ENCODE measurements at regions not wholly inside any gene's neighbourhood (a gene's known extent, or its start where the extent isn't known, plus 50 kb on each side); places are given as distances from the start of the nearest gene placed in this dataset.

- dilution Hi-C loops (cut with MboI; ENCODE audit: extremely low pct_ligation_motif_present, low sequenced_read_pairs) (no loop called here), intact Hi-C loops (cut with micrococcal nuclease) (no loop called here)
- no peaks in the 10 kb centered on the region for H3K36me3 ChIP-seq (ENCODE audit: control insufficient read depth in 2 of 2, extremely low read depth in 1 of 2, insufficient read depth in 2 of 2, low read length in 2 of 2)
- H3K27me3 ChIP-seq (ENCODE audit: control insufficient read depth in 2 of 2, insufficient read depth in 2 of 2, low read length in 2 of 2): no peaks in the 10 kb centered on the region
- TF ChIP-seq MYC (IDR thresholded peaks at IDR 0.05; ENCODE audit: low read depth, low read length) (no peak), CTCF (IDR thresholded peaks at IDR 0.05; ENCODE audit: extremely low read depth in 1 of 2, insufficient read depth in 1 of 2, low read depth in 1 of 2, low read length in 2 of 2) (no peak), FOS (IDR thresholded peaks at IDR 0.05; ENCODE audit: borderline replicate concordance, insufficient read depth, low read length) (no peak), EZH2 (IDR thresholded peaks at IDR 0.05; ENCODE audit: borderline replicate concordance, low read depth, low read length, severe bottlenecking) (no peak)
- BruUV-seq (replicated peaks): no TSS peak
- no peak overlapping the region for H3K9ac ChIP-seq (replicated peaks; ENCODE audit: extremely low read depth, insufficient read depth, low read length)
- no peak overlapping the region for H2AFZ ChIP-seq (ENCODE audit: low read depth, low read length)
- no peaks in the 10 kb centered on the region for H3K4me1 ChIP-seq (ENCODE audit: control insufficient read depth, extremely low read depth, insufficient read depth, low read length)
- H4K20me1 ChIP-seq (replicated peaks; ENCODE audit: control insufficient read depth, extremely low read depth, insufficient read depth, low read length): no peaks in the 10 kb centered on the region
- DNase-seq (ENCODE audit: low read depth, low spot score) (no peak), FAIRE-seq (no peak)
- H3K9me3 ChIP-seq (replicated peaks; ENCODE audit: control insufficient read depth, insufficient read depth, low read length): no peaks in the 10 kb centered on the region
- CTCF ChIA-PET: interaction anchor here (0.9 kb wide), 1 partner anchor 11 kb away, joined by 3 read pairs; no protein-coding TSS in a partner anchor
- no peaks in the 10 kb centered on the region for H3K79me2 ChIP-seq (ENCODE audit: control insufficient read depth, insufficient read depth, low read length)
- no peak overlapping the region for H3K4me3 ChIP-seq (replicated peaks in 1 of 3; ENCODE audit: insufficient read depth in 1 of 3, low read depth in 1 of 3, low read length in 3 of 3)
- H3K27ac ChIP-seq (ENCODE audit: insufficient read depth, low read depth, low read length): no peak overlapping the region
- no peaks in the 10 kb centered on the region for H3K9me1 ChIP-seq (replicated peaks; ENCODE audit: control insufficient read depth, extremely low read depth, insufficient read depth, low read length)
- no peak overlapping the region for H3K4me2 ChIP-seq (ENCODE audit: insufficient read depth, low read length)
- POLR2A ChIA-PET: no interaction called here
These were observed 486.0 kb downstream of the BCAT1 start for GRCh38 chr12:24462946-24463345.

- no peak for FAIRE-seq
- POLR2A ChIA-PET: no interaction called here
- intact Hi-C loops (cut with micrococcal nuclease): no loop called here
These were observed 488.4 kb downstream of the BCAT1 start for GRCh38 chr12:24460506-24460905.

More at GRCh38 chr12:24460506-24460905, 488.4 kb downstream of the BCAT1 start:
- no peaks in the 10 kb centered on the region for H3K9me3 ChIP-seq (replicated peaks; ENCODE audit: control insufficient read depth, insufficient read depth, low read length)
- TF ChIP-seq POLR2A (IDR thresholded peaks at IDR 0.05; ENCODE audit: low read depth, low read length) (no peak), GATA2 (IDR thresholded peaks at IDR 0.05; ENCODE audit: insufficient read depth, insufficient read length, low read depth, low read length) (no peak), MAX (IDR thresholded peaks at IDR 0.05; ENCODE audit: insufficient read depth, insufficient read length) (no peak), JUN (IDR thresholded peaks at IDR 0.05; ENCODE audit: borderline replicate concordance, insufficient read depth, insufficient read length, low read depth) (no peak)
- H3K4me3 ChIP-seq (replicated peaks in 1 of 3; ENCODE audit: insufficient read depth in 1 of 3, low read depth in 1 of 3, low read length in 3 of 3): no peak overlapping the region
- no peak overlapping the region for H3K4me2 ChIP-seq (ENCODE audit: insufficient read depth, low read length)
- H3K4me1 ChIP-seq (ENCODE audit: control insufficient read depth, extremely low read depth, insufficient read depth, low read length): no peaks in the 10 kb centered on the region
- H3K27me3 ChIP-seq (ENCODE audit: control insufficient read depth in 2 of 2, insufficient read depth in 2 of 2, low read length in 2 of 2): peaks cover 0 to 2% of the 10 kb centered on the region in 2 experiments
- no peaks in the 10 kb centered on the region for H3K9me1 ChIP-seq (replicated peaks; ENCODE audit: control insufficient read depth, extremely low read depth, insufficient read depth, low read length)
- dilution Hi-C loops (cut with MboI; ENCODE audit: extremely low pct_ligation_motif_present, low sequenced_read_pairs): no loop called here
- no peak overlapping the region for H3K27ac ChIP-seq (ENCODE audit: insufficient read depth, low read depth, low read length)
- no peak for DNase-seq (ENCODE audit: low read depth, low spot score)
- H3K79me2 ChIP-seq (ENCODE audit: control insufficient read depth, insufficient read depth, low read length): no peaks in the 10 kb centered on the region
- no TSS peak for BruUV-seq (replicated peaks)
- no peaks in the 10 kb centered on the region for H3K36me3 ChIP-seq (ENCODE audit: control insufficient read depth in 2 of 2, extremely low read depth in 1 of 2, insufficient read depth in 2 of 2, low read length in 2 of 2)
- H3K9ac ChIP-seq (replicated peaks; ENCODE audit: extremely low read depth, insufficient read depth, low read length): no peak overlapping the region
- no peaks in the 10 kb centered on the region for H4K20me1 ChIP-seq (replicated peaks; ENCODE audit: control insufficient read depth, extremely low read depth, insufficient read depth, low read length)
- CTCF ChIA-PET: no interaction called here
- H2AFZ ChIP-seq (ENCODE audit: low read depth, low read length): no peak overlapping the region
